Stimulated activated CD8-positive, alpha-beta memory T cell treated with anti-CD3 and anti-CD28 coated beads, Interleukin-4, amount 100 ng/mL, for 48 hours (primary cell): ENCODE measurements at regions not wholly inside any gene's neighbourhood (a gene's known extent, or its start where the extent isn't known, plus 50 kb on each side); places are given as distances from the start of the nearest gene placed in this dataset.
"Not testable (repeated sequence)": the region's sequence is repeated elsewhere in the genome, so short reads cannot be mapped to it uniquely, and the experiment has no call there.

Experiments
- DNase-seq: peaks from one replicate; pipeline ENCODE4 v3.0.0-alpha.2; 2020

DNA sequence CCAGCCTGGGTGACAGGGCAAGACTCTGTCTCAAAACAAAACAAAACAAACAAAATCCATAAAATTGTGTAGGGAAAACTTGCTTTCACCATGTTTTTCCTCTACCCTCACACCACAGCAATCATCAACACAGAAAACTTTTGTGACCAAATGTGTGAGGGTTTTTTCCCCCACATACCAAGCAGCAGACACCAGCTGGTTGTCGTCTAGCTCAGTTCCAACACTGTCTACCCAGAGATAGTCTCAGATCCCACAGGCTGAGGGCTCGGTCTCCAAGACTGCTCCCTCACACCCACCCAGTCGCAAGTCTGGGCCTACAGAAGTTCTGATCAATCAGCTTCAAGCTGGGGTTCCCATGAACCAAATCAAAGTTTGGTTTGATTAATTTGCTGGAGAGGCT is 322.4 kb upstream of the MAGI2 start:
- DNase-seq = no peak

GRCh38 chr7:79774150-79774549 is 320.7 kb upstream of the MAGI2 start:
- DNase-seq = no peak

DNA sequence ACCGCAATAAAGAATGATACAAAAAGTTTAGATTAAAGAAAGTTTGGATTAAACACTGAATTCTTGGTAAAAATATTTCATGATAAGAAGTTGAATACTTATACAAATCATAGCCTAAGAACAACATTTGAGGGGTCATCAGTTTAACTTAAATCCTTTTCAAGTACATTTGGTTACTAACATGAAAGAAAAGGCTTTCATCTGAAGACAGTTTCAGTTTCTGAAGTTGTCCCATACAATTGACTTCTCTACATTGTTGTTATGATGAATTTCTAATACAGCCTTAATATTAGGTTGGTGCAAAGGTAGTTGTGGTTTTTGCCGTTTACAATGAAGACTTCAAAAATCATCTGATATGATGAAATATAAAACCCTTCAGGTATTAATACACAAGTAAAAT is 317.5 kb upstream of the MAGI2 start:
- DNase-seq = no peak

DNA sequence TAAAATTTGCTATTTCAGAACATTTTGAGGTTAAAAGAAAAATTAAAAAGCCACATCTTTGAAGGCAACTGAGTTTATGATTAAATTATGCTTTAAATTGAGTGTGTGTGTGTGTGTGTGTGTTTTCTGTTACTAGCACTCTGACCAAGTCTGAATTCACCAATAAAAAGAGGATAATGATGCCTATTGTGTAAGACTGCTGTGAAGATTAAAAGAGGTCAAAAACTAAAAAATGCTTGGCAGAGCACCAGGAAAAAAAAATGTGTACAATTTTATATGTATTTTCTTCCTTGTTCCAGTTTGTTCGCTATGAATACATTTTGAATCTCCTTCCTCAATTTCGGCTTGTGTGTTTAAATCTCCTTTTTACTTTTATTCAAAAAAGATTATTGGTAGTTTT is 316.6 kb upstream of the MAGI2 start:
- no peak for DNase-seq

DNA sequence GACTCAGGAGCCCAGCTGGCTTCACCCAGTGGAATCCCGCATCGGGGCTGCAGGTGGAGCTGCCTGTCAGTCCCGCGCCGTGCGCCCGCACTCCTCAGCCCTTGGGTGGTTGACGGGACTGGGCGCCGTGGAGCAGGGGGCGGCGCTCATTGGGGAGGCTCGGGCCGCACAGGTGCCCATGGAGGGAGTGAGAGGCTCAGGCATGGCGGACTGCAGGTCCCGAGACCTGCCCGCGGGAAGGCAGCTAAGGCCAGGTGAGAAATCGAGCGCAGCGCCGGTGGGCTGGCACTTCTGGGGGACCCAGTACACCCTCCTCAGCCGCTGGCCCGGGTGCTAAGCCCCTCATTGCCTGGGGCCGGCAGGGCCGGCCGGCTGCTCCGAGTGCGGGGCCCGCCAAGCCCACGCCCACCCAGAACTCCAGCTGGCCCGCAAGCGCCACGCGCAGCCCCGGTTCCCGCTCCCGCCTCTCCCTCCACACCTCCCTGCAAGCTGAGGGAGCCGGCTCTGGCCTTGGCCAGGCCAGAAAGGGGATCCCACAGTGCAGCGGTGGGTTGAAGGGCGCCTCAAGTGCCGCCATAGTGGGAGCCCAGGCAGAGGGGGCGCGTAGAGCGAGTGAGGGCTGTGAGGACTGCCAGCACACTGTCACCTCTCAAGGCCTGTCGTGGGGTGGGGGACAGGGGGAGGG is 314.6 kb upstream of the MAGI2 start:
- DNase-seq = not testable (repeated sequence)

DNA sequence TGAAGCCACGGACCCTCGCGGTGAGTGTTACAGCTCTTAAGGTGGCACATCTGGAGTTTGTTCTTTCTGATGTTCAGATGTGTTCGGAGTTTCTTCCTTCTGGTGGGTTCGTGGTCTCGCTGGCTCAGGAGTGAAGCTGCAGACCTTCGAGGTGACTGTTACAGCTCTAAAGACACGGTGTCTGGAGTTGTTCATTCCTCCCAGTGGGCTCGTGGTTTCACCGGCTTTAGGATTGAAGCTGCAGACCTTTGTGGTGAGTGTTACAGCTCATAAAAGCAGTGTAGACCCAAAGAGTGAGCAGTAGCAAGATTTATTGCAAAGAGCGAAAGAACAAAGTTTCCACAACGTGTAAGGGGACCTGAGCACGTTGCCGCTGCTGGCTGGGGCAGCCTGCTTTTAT is 313.7 kb upstream of the MAGI2 start:
- DNase-seq = not testable (repeated sequence)

GRCh38 chr7:79761876-79762429 is 308.5 kb upstream of the MAGI2 start:
- DNase-seq = no peak

GRCh38 chr7:79750941-79751340 is 297.5 kb upstream of the MAGI2 start:
- DNase-seq = not testable (repeated sequence)

DNA sequence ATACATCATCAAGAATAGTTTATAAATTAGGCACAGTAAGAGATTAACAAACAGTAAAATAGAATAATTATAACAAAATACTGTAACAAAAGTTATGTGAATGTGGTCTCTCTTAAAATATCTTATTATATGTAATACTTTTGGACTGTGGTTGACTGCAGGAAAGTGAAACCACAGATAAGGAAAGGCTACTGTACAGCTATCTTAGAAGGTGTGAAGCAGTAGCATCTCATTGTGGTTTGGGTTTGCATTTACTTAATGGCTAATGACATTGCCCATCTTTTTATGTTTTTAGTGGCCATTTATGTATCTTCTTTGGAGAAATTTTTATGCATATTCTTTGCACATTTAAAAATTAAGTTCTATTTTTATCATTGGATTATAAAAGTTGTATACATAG is 296.4 kb upstream of the MAGI2 start:
- DNase-seq = no peak

- DNase-seq = no peak
Observed at GRCh38 chr7:79741684-79742083, 288.2 kb upstream of the MAGI2 start.

GRCh38 chr7:79740076-79740475 is 286.6 kb upstream of the MAGI2 start:
- no peak for DNase-seq

- not testable (repeated sequence) for DNase-seq
Observed at GRCh38 chr7:79739036-79739709, 285.7 kb upstream of the MAGI2 start.

DNA sequence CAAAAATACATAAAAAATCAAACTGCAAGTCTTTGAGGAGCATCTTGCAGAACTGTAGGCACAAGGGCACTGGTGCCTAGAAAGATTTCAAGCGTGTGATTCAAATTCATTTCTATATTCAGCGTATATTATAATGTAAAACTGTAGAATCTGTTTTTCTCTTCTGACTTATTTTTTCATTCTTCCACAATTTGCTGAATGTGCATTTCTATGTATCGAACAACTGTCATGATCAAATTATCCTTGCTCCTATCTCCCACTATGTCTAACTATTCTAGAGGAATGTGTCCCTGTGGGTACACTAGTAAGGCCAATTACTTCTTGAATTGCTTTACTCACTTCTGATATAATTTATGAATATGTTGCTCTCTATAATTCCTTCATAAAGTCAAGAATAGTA is 283.0 kb upstream of the MAGI2 start:
- DNase-seq = no peak

- DNase-seq = no peak
Observed at GRCh38 chr7:79735012-79735411, 281.5 kb upstream of the MAGI2 start.

GRCh38 chr7:79734181-79734580 is 280.7 kb upstream of the MAGI2 start:
- DNase-seq = no peak

DNA sequence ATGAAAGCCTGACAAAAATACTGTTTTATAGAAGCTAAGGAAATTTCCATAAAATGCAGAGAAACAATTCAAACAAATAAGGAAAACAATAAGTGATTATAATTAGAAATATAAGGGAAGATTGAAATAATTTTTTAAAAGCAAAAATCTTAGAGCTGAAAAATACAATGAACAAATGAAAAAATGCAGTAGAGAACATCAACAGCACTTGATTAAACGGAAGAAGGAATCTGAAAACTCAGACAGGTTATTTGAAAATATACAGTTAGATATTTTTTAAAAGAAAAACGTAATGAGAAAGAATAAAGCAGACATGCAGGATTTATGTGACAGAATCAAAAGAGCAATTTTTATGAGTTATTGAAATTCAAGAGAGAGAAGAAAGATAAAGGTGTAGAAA is 279.1 kb upstream of the MAGI2 start:
- DNase-seq = no peak

GRCh38 chr7:79730971-79731370 is 277.5 kb upstream of the MAGI2 start:
- no peak for DNase-seq

- DNase-seq = no peak
Observed at GRCh38 chr7:79723833-79724618, 270.6 kb upstream of the MAGI2 start.

- no peak for DNase-seq
Observed at GRCh38 chr7:79722217-79722616, 268.8 kb upstream of the MAGI2 start.

GRCh38 chr7:79719216-79719615 is 265.7 kb upstream of the MAGI2 start:
- DNase-seq = no peak

- no peak for DNase-seq
Observed at GRCh38 chr7:79716329-79716728, 262.9 kb upstream of the MAGI2 start.

DNA sequence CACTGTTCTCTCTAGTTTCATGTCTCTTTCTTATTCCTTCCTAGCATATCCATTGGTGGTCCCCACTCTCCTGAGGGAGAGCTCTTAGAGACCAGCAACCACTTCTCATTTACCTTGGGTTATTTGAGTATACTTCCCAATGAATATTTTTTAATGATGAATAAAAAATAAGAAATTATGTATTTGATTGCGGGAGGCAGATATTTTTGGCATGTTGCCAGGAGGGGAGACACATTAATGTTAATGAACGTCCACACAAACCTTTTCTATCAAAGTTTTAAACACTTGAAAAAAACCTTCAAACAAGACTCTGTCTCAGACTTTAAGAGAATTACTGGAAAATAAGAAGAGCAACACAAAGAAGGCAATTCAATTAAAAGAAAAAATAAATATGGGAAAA is 260.6 kb upstream of the MAGI2 start:
- no peak for DNase-seq

DNA sequence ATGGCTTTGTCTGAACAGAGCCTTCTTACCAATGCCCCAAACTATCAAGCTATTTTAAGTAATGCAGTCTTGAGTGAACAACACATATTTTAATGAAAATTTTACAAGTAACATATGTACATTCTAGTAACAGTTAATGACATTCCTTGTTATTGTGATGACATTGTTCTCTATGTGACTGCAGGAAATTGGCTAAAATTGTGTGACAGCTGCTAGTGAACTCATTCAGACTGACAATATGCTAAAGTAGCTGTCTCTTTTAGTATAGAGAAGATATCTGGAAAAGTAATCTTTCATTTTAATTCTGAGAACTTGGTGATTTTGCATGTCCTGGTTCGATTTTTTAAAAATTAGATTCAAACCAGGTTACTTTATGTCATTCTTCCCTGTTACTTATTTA is 259.8 kb upstream of the MAGI2 start:
- DNase-seq = no peak

DNA sequence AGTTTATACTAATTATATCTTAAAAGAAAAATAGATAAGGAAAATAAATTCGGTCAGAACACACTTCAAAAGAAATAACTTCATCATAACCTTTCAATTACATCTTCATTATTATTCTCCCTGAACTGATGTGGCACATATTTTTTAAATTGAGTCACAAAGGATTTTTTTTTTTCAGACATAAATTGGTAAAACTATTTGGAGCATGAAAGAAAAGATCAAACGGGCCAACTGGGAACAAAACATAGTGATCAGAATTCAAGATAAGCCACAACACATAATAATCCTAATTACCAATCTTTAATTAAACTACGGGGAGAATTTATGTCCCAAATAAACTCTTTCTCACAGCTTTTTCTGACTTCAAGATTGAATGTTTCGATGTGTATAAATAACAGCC is 258.2 kb upstream of the MAGI2 start:
- DNase-seq = no peak
